ENCODE measurements at regions not wholly inside any gene's neighbourhood (a gene's known extent, or its start where the extent isn't known, plus 50 kb on each side); places are given as distances from the start of the nearest gene placed in this dataset.

DNA sequence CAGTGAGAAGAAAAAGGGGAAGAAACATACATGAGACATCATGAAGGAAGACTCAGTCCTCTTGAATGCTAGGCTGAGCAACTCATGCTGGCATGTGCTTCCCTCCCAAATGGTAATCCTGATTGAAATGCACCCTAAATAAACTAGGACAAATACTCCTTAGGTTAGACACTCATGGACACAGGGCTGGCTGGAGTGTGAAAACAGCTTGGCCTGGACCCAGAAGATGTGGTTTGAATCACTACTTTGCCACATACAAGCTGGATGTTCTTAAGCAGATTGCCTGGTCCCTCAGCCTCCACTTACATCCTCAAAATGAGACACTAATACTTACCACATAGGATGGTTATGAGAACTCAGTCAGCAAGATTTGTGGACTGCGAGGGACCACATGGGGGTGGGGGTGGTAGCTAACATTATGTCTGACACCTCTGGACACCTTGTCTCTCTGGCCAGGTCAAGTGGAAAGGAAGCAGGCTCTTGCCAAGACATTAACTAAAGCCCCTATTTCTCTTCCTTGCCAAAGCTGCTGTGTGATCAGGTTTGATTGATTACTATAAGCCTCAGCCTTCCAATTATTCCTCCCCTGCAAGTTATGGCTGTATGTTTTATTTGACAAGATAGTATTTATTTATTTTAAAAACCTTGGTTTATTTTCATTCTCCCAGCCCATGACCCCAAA, 138.9 kb upstream of the SLC7A14 start:
- no peak for TF ChIP-seq CTCF (IDR thresholded peaks at IDR 0.05)
- no peak overlapping the region for H3K4me3 Mint-ChIP-seq
- POLR2A ChIA-PET, result interaction anchor here (0.6 kb wide), 2 partner anchors 18 to 754 kb away, joined by 3 to 4 read pairs; no protein-coding TSS in a partner anchor
- peaks cover 8% of the 10 kb centered on the region for H3K27me3 Mint-ChIP-seq
- H3K27ac Mint-ChIP-seq, result no peak overlapping the region
- peaks cover 4% of the 10 kb centered on the region for H3K9me3 Mint-ChIP-seq
- no peaks in the 10 kb centered on the region for H3K36me3 Mint-ChIP-seq (ENCODE audit: low read depth)
- ATAC-seq (ENCODE audit: low read depth) (no peak), DNase-seq (no peak)
- CTCF ChIA-PET, result no interaction called here
- no peaks in the 10 kb centered on the region for H3K4me1 Mint-ChIP-seq
- intact Hi-C loops (cut with micrococcal nuclease), result no loop called here

DNA sequence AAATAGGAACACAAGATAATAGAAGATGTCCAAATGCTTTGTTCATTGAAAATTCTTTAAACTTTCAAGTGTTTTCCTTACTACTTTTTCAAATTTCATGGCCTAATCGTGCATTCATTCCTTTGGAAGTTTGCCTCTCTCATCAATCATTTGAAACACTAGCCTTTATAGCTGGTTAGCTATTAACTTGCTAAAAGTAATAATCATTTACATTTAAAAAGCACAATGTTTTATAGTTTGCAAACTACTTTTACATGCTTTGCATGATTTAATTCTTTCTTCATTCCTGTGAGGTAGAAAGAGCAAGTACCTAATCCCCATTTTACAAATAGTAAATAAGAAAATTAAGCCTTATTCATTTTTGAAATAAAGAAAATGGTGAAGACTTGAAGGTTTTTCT, 137.4 kb upstream of the SLC7A14 start:
- intact Hi-C loops (cut with micrococcal nuclease), result no loop called here
- Mint-ChIP-seq H3K27ac (no peak overlapping the region), H3K9me3 (peaks cover 4% of the 10 kb centered on the region), H3K4me3 (no peak overlapping the region), H3K36me3 (ENCODE audit: low read depth) (no peaks in the 10 kb centered on the region), H3K4me1 (no peaks in the 10 kb centered on the region), H3K27me3 (peaks cover 21% of the 10 kb centered on the region)
- POLR2A ChIA-PET, result no interaction called here
- CTCF ChIA-PET, result no interaction called here
- ATAC-seq (ENCODE audit: low read depth), result no peak
- no peak for TF ChIP-seq CTCF (IDR thresholded peaks at IDR 0.05)
- DNase-seq, result no peak

GRCh38 chr3:170721563-170721962, 135.7 kb upstream of the SLC7A14 start:
- Mint-ChIP-seq H3K4me1 (no peaks in the 10 kb centered on the region), H3K27ac (no peak overlapping the region), H3K9me3 (peaks cover 4% of the 10 kb centered on the region), H3K27me3 (peaks cover 22% of the 10 kb centered on the region), H3K36me3 (ENCODE audit: low read depth) (no peaks in the 10 kb centered on the region), H3K4me3 (no peak overlapping the region)
- no peak for TF ChIP-seq CTCF (IDR thresholded peaks at IDR 0.05)
- DNase-seq (no peak), ATAC-seq (ENCODE audit: low read depth) (no peak)
- ChIA-PET CTCF (no interaction called here), POLR2A (no interaction called here)
- intact Hi-C loops (cut with micrococcal nuclease), result no loop called here

DNA sequence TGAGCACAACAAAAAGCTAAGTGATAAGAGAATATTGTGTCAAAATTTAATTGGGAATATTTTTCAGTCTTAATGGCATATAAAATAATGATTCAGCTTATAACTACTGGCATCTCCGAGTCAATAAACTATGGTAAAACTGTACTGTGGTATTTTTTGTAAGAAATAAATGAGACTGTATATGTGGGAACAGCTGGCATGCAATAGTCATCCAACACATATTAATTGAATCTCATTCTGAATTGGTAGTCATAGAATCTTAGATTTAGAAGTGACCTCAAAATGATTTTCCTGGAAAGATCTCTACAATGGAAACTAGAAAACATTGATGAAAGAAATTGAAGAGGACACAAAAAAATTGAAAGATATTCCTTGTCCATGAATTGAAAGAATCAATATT, 133.4 kb upstream of the SLC7A14 start:
- POLR2A ChIA-PET, result no interaction called here
- intact Hi-C loops (cut with micrococcal nuclease), result no loop called here
- no peak for TF ChIP-seq CTCF (IDR thresholded peaks at IDR 0.05)
- no peak overlapping the region for H3K4me3 Mint-ChIP-seq
- H3K27ac Mint-ChIP-seq, result no peak overlapping the region
- no peaks in the 10 kb centered on the region for H3K4me1 Mint-ChIP-seq
- H3K36me3 Mint-ChIP-seq (ENCODE audit: low read depth), result no peaks in the 10 kb centered on the region
- CTCF ChIA-PET, result no interaction called here
- peaks cover 33% of the 10 kb centered on the region for H3K27me3 Mint-ChIP-seq
- peaks cover 7% of the 10 kb centered on the region for H3K9me3 Mint-ChIP-seq
- DNase-seq, result no peak
- no peak for ATAC-seq (ENCODE audit: low read depth)

GRCh38 chr3:170718848-170719247, 133.0 kb upstream of the SLC7A14 start:
- TF ChIP-seq CTCF (IDR thresholded peaks at IDR 0.05), result no peak
- ATAC-seq (ENCODE audit: low read depth) (no peak), DNase-seq (no peak)
- Mint-ChIP-seq H3K27ac (no peak overlapping the region), H3K36me3 (ENCODE audit: low read depth) (no peaks in the 10 kb centered on the region), H3K4me3 (no peak overlapping the region), H3K9me3 (peaks cover 7% of the 10 kb centered on the region), H3K4me1 (no peaks in the 10 kb centered on the region), H3K27me3 (peaks cover 33% of the 10 kb centered on the region)
- intact Hi-C loops (cut with micrococcal nuclease), result no loop called here
- ChIA-PET CTCF (no interaction called here), POLR2A (no interaction called here)
